HFFc6 (cell line): ENCODE measurements at regions not wholly inside any gene's neighbourhood (a gene's known extent, or its start where the extent isn't known, plus 50 kb on each side); places are given as distances from the start of the nearest gene placed in this dataset.

ENCODE experiments used
- DNase-seq: peaks from one replicate; pipeline ENCODE4 v3.0.0-alpha.2; 2018
- H3K27ac Mint-ChIP-seq: 2 replicates; pipeline ENCODE4 v1.8.0; 2020; ENCODE audit warnings: mild to moderate bottlenecking, mixed read lengths
- H3K27me3 Mint-ChIP-seq: 2 replicates; pipeline ENCODE4 v1.8.0; 2021; ENCODE audit warnings: mild to moderate bottlenecking, moderate library complexity, mixed read lengths; ENCODE audit not compliant: insufficient read depth
- H3K36me3 Mint-ChIP-seq: 2 replicates; pipeline ENCODE4 v1.8.0; 2021; ENCODE audit warnings: low read depth, mixed read lengths
- H3K4me1 Mint-ChIP-seq: 2 replicates; pipeline ENCODE4 v1.8.0; 2020; ENCODE audit warnings: low read depth, mixed read lengths
- H3K4me3 Mint-ChIP-seq: 2 replicates; pipeline ENCODE4 v1.8.0; 2020; ENCODE audit warnings: mild to moderate bottlenecking, moderate library complexity, mixed read lengths
- H3K9me3 Mint-ChIP-seq: 2 replicates; pipeline ENCODE4 v1.8.0; 2020; ENCODE audit warnings: mild to moderate bottlenecking, mixed read lengths
- TF ChIP-seq, protein P1 (sequence below): fragments of 200-600 bp; sonication (generic); IDR thresholded peaks from 2 replicates; pipeline ENCODE4 v1.5.0; 2021; ENCODE audit warnings: antibody characterized with exemption, mild to moderate bottlenecking

GRCh38 chr5:108528655-108529054 is 146.8 kb upstream of the FBXL17 start:
- no peaks in the 10 kb centered on the region for H3K36me3 Mint-ChIP-seq
- no peak for DNase-seq
- no peak overlapping the region for H3K4me3 Mint-ChIP-seq
- H3K27ac Mint-ChIP-seq: no peak overlapping the region
- peaks cover 5% of the 10 kb centered on the region; the same call in 1 of the 2 replicates for H3K9me3 Mint-ChIP-seq
- TF ChIP-seq, protein P1, sequence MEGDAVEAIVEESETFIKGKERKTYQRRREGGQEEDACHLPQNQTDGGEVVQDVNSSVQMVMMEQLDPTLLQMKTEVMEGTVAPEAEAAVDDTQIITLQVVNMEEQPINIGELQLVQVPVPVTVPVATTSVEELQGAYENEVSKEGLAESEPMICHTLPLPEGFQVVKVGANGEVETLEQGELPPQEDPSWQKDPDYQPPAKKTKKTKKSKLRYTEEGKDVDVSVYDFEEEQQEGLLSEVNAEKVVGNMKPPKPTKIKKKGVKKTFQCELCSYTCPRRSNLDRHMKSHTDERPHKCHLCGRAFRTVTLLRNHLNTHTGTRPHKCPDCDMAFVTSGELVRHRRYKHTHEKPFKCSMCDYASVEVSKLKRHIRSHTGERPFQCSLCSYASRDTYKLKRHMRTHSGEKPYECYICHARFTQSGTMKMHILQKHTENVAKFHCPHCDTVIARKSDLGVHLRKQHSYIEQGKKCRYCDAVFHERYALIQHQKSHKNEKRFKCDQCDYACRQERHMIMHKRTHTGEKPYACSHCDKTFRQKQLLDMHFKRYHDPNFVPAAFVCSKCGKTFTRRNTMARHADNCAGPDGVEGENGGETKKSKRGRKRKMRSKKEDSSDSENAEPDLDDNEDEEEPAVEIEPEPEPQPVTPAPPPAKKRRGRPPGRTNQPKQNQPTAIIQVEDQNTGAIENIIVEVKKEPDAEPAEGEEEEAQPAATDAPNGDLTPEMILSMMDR: no peak
- H3K4me1 Mint-ChIP-seq: peaks cover 11% of the 10 kb centered on the region; the same call in 1 of the 2 replicates
- H3K27me3 Mint-ChIP-seq: peaks cover 2% of the 10 kb centered on the region; the same call in 1 of the 2 replicates

DNA sequence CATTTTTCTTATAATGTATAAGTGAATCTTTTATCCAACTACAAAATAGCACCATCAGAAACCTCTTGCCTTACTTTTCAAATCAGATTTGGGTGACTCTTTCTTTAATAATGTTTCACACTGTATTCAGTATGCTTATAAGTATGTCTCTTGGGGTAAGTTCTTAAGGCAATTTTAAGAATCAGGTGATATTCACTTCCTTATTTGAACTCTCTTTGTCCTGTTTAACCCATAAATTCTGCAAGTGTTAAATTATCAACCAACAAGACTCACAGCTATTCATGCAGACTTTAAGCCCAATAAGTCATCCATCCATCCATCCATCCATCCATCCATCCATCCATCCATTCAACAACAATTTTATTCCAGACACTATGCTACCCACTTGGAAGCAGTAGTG is 142.7 kb upstream of the FBXL17 start:
- Mint-ChIP-seq H3K9me3 (peaks cover 5% of the 10 kb centered on the region; the same call in 1 of the 2 replicates), H3K4me1 (peaks cover 11% of the 10 kb centered on the region; the same call in 1 of the 2 replicates), H3K4me3 (no peak overlapping the region), H3K27me3 (peaks cover 3% of the 10 kb centered on the region), H3K27ac (no peak overlapping the region), H3K36me3 (no peaks in the 10 kb centered on the region)
- TF ChIP-seq, protein P1: no peak
- no peak for DNase-seq

DNA sequence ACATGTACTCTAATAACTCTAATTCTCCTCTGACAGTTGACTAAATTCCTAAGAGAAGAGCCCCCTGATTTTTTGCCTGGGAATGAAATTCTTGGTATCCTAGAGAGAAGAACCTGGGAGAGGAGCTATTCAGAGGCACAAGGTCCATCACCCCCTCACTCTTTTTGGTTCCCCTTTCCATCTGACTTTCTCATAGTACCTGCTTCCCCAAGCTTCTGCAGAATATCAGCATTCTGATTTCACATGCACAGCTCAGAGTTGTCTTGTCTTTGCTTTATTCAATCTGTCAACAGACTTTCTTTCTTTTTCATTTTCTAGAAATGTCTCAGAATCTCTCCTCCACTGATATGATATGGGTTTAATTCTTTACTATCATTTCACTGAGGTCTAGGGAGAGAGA is 141.5 kb upstream of the FBXL17 start:
- H3K36me3 Mint-ChIP-seq: no peaks in the 10 kb centered on the region
- peaks cover 5% of the 10 kb centered on the region; the same call in 1 of the 2 replicates for H3K9me3 Mint-ChIP-seq
- TF ChIP-seq, protein P1: no peak
- DNase-seq: no peak
- no peak overlapping the region for H3K27ac Mint-ChIP-seq
- no peak overlapping the region for H3K4me3 Mint-ChIP-seq
- peaks cover 3% of the 10 kb centered on the region for H3K27me3 Mint-ChIP-seq
- 0 out of 2 replicates have a peak, but pooled peaks cover 6% of the 10 kb centered on the region for H3K4me1 Mint-ChIP-seq

DNA sequence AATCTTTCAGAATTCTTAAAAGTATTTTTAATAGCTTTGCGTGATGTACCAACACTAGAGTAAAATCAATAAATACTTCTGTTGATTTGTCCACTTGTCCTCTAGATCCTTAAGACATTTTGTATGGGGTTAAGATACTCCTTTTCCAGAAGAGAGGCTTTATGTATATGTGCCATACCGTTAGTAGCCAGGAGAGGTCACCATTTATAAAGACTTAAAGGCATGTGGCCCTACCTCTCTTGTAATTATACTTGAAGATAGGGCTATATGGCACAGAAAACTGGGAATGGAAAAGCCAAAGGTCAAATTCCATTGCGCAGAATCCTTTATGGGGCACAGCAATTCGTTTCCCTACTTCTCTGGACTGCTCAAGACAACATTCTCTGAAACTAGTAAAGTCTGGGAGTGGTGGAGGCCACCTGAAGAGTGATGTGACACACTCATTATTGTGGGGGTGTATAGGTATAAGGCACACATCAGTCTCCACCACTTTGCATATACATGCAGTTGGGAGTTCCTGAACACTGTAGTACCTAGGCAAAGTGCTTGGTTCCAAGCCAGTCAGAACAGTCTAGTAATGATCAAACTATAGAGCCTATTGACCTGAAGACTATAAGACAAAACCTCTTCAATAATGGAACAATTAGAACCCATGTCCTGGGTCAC is 140.1 kb upstream of the FBXL17 start:
- Mint-ChIP-seq H3K27me3 (peaks cover 3% of the 10 kb centered on the region), H3K36me3 (no peaks in the 10 kb centered on the region), H3K4me3 (no peak overlapping the region; the same call in 1 of the 2 replicates), H3K9me3 (no peaks in the 10 kb centered on the region), H3K4me1 (peaks cover 15% of the 10 kb centered on the region), H3K27ac (no peak overlapping the region)
- peak; percentile 42 for DNase-seq
- TF ChIP-seq, protein P1: peak; percentile 84

DNA sequence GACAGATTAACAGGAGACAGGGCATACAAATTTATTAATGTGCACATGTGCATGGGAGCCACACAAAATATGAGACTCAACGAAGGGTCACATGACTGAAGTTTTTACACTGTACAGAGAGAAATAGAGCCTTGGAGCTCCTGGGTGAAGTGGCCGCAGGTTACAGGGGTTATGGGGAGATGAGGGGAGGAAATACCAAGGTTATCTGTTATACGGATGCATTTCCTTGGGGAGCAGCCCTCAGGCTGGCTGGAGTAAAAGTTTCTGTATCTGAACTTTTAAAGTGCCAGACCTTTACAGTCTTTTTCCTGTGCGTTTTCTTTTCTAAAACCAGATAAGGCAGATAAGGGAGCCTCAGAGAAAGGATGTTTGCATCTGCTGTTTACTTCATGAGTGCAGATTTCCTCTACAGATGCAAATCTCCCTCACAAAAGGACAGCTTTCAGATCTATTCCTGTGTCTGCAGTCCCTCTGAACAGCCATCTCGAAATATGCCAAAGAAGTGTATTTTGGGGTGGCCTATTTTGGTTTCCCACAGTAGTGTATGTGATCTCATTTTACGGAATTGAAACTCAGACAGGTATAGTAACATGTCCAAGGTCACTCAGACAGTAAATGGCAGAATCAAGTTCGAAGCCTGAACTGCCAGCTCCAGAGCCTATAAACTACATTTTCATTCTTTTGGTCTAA is 139.3 kb upstream of the FBXL17 start:
- H3K36me3 Mint-ChIP-seq: no peaks in the 10 kb centered on the region
- H3K9me3 Mint-ChIP-seq: no peaks in the 10 kb centered on the region
- TF ChIP-seq, protein P1: no peak

More for the DNA sequence above, 139.3 kb upstream of the FBXL17 start:
- DNase-seq: no peak
- no peak overlapping the region for H3K4me3 Mint-ChIP-seq
- H3K27me3 Mint-ChIP-seq: peaks cover 3% of the 10 kb centered on the region
- H3K27ac Mint-ChIP-seq: no peak overlapping the region
- H3K4me1 Mint-ChIP-seq: peaks cover 15% of the 10 kb centered on the region
